HepG2 (cell line): ENCODE measurements at regions not wholly inside any gene's neighbourhood (a gene's known extent, or its start where the extent isn't known, plus 50 kb on each side); places are given as distances from the start of the nearest gene placed in this dataset.

Experiments
- ATF2 ChIP-seq: sonication (generic); formaldehyde crosslinking; IDR thresholded peaks from 2 replicates; pipeline ENCODE4 v1.4.0; 2020; ENCODE audit warnings: missing genetic modification reagents
- HNRNPUL1 ChIP-seq: fragments of 200-400 bp; formaldehyde crosslinking; IDR thresholded peaks from 2 replicates; pipeline ENCODE4 v1.6.1; 2017; ENCODE audit warnings: low read depth, mild to moderate bottlenecking, low read length, moderate library complexity
- IKZF1 ChIP-seq: fragments of 450-650 bp; IDR thresholded peaks from 2 replicates; pipeline ENCODE4 v1.7.1; 2016
- IRF9 ChIP-seq: sonication (generic); formaldehyde crosslinking; IDR thresholded peaks from 2 replicates; pipeline ENCODE4 v1.8.0; 2022; ENCODE audit warnings: missing genetic modification reagents, mild to moderate bottlenecking, borderline replicate concordance
- JUND ChIP-seq: sonication (generic); formaldehyde crosslinking; IDR thresholded peaks from 2 replicates; pipeline ENCODE4 v1.8.0; 2022; ENCODE audit warnings: mild to moderate bottlenecking, missing genetic modification reagents
- MEIS1 ChIP-seq: sonication (generic); formaldehyde crosslinking; IDR thresholded peaks from 2 replicates; pipeline ENCODE4 v1.9.0; 2021; ENCODE audit warnings: mild to moderate bottlenecking, missing genetic modification reagents, moderate library complexity, borderline replicate concordance
- NBN ChIP-seq: fragments of 450-650 bp; conservative IDR thresholded peaks from 2 replicates; pipeline ENCODE4 v1.6.1; 2017
- NFKB2 ChIP-seq: sonication (generic); formaldehyde crosslinking; IDR thresholded peaks from 2 replicates; pipeline ENCODE4 v1.4.0; 2020; ENCODE audit warnings: missing genetic modification reagents, borderline replicate concordance
- RAD21 ChIP-seq: fragments of 450-650 bp; formaldehyde crosslinking; IDR thresholded peaks from 2 replicates; pipeline ENCODE4 v1.5.0; 2020; ENCODE audit warnings: mild to moderate bottlenecking
- TAF1 ChIP-seq: sonication (generic); formaldehyde crosslinking; IDR thresholded peaks from 2 replicates; pipeline ENCODE4 v1.4.0; 2020; ENCODE audit warnings: missing genetic modification reagents
- ZNF292 ChIP-seq: sonication (generic); formaldehyde crosslinking; IDR thresholded peaks from 2 replicates; pipeline ENCODE4 v1.8.1; 2022; ENCODE audit warnings: mild to moderate bottlenecking, low read depth, missing genetic modification reagents, borderline replicate concordance
- TF ChIP-seq, protein P1 (sequence below): sonication (generic); formaldehyde crosslinking; IDR thresholded peaks from 2 replicates; pipeline ENCODE4 v1.5.0; 2020; ENCODE audit warnings: mild to moderate bottlenecking, missing genetic modification reagents, moderate library complexity

DNA sequence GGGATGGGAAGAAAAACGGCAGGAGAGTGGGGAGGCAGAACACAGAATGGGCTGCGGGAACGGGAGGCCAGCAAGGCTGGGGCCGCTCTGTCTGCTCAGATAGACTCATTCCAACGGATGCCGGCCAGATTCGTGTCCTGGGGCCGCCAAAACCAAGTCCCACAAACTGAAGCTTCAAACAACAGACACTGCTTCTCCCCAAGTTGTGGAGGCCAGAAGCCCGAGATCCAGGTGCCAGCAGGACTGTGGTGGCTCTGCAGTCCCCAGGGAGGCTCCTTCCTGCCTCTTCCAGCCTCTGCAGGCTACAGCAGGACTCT lies 100.6 kb downstream of the ADRA2C start:
- TF ChIP-seq TAF1 (CRISPR knock-in tag) (no peak), NBN (no peak), IRF9 (CRISPR knock-in tag) (no peak), HNRNPUL1 (no peak), JUND (CRISPR knock-in tag) (no peak), ATF2 (no peak), NFKB2 (CRISPR knock-in tag) (no peak), ZNF292 (CRISPR knock-in tag) (no peak), RAD21 (no peak), MEIS1 (CRISPR knock-in tag) (no peak), IKZF1 (no peak)
- TF ChIP-seq, protein P1, sequence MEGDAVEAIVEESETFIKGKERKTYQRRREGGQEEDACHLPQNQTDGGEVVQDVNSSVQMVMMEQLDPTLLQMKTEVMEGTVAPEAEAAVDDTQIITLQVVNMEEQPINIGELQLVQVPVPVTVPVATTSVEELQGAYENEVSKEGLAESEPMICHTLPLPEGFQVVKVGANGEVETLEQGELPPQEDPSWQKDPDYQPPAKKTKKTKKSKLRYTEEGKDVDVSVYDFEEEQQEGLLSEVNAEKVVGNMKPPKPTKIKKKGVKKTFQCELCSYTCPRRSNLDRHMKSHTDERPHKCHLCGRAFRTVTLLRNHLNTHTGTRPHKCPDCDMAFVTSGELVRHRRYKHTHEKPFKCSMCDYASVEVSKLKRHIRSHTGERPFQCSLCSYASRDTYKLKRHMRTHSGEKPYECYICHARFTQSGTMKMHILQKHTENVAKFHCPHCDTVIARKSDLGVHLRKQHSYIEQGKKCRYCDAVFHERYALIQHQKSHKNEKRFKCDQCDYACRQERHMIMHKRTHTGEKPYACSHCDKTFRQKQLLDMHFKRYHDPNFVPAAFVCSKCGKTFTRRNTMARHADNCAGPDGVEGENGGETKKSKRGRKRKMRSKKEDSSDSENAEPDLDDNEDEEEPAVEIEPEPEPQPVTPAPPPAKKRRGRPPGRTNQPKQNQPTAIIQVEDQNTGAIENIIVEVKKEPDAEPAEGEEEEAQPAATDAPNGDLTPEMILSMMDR, result no peak
